HepG2 (cell line): ENCODE measurements at regions not wholly inside any gene's neighbourhood (a gene's known extent, or its start where the extent isn't known, plus 50 kb on each side); places are given as distances from the start of the nearest gene placed in this dataset.

Source experiments
- CAMTA2 ChIP-seq: sonication (generic); formaldehyde crosslinking; IDR thresholded peaks from 2 replicates; pipeline ENCODE4 v1.4.0; 2020; ENCODE audit warnings: mild to moderate bottlenecking, missing genetic modification reagents, borderline replicate concordance
- CTCF ChIP-seq: sonication (generic); formaldehyde crosslinking; IDR thresholded peaks from 2 replicates; pipeline ENCODE4 v1.5.0; 2020; ENCODE audit warnings: mild to moderate bottlenecking, missing genetic modification reagents, moderate library complexity
- EP300 ChIP-seq, 3 experiments: sonication (generic) in 1 of 3; formaldehyde crosslinking in 1 of 3; IDR thresholded peaks; 2 replicates each; pipeline versions ENCODE4 v1.5.1 to v1.6.1; 2011 to 2020; ENCODE audit warnings: low read depth in 2 of 3, low read length in 2 of 3, borderline replicate concordance in 1 of 3, improper control_type of control experiment in 1 of 3, mild to moderate bottlenecking in 1 of 3, missing genetic modification reagents in 1 of 3, moderate library complexity in 1 of 3
- EZH2 ChIP-seq: conservative IDR thresholded peaks from 2 replicates; pipeline ENCODE4 v1.6.1; 2012; ENCODE audit warnings: mild to moderate bottlenecking, low read depth, low read length, moderate library complexity
- MLLT10 ChIP-seq: sonication (generic); formaldehyde crosslinking; IDR thresholded peaks from 2 replicates; pipeline ENCODE4 v1.4.0; 2020; ENCODE audit warnings: missing genetic modification reagents
- MZF1 ChIP-seq: sonication (generic); formaldehyde crosslinking; IDR thresholded peaks from 2 replicates; pipeline ENCODE4 v1.8.1; 2023; ENCODE audit warnings: mild to moderate bottlenecking, missing genetic modification reagents, borderline replicate concordance
- PAWR ChIP-seq: sonication (generic); formaldehyde crosslinking; IDR thresholded peaks from 2 replicates; pipeline ENCODE4 v1.4.0; 2020; ENCODE audit warnings: missing genetic modification reagents, mild to moderate bottlenecking, borderline replicate concordance
- YY1 ChIP-seq: IDR thresholded peaks from 2 replicates; pipeline ENCODE4 v1.6.1; 2011; ENCODE audit warnings: low read length, low read depth, moderate library complexity, mild to moderate bottlenecking; ENCODE audit not compliant: insufficient read depth, insufficient replicate concordance
- ZBTB46 ChIP-seq: sonication (generic); formaldehyde crosslinking; IDR thresholded peaks from 2 replicates; pipeline ENCODE4 v1.4.0; 2020; ENCODE audit warnings: mild to moderate bottlenecking, missing genetic modification reagents, borderline replicate concordance
- ZNF547 ChIP-seq: sonication (generic); formaldehyde crosslinking; IDR thresholded peaks from 2 replicates; pipeline ENCODE4 v1.5.1; 2020; ENCODE audit warnings: mild to moderate bottlenecking, missing genetic modification reagents

GRCh38 chr5:3925022-3925421, 329.4 kb downstream of the IRX1 start:
- TF ChIP-seq CAMTA2 (no peak), ZNF547 (CRISPR knock-in tag) (no peak), PAWR (no peak), EP300 (IDR thresholded peaks at IDR 0.05; ENCODE audit: low read depth in 2 of 2, low read length in 2 of 2) (no peak), EP300 (CRISPR knock-in tag; IDR thresholded peaks at IDR 0.05; ENCODE audit: borderline replicate concordance) (no peak), CTCF (CRISPR knock-in tag) (no peak), EZH2 (no peak), MLLT10 (no peak), MZF1 (CRISPR knock-in tag) (no peak), YY1 (no peak), ZBTB46 (CRISPR knock-in tag) (no peak)
